GM18520 (cell line): ENCODE measurements at regions not wholly inside any gene's neighbourhood (a gene's known extent, or its start where the extent isn't known, plus 50 kb on each side); places are given as distances from the start of the nearest gene placed in this dataset.

ENCODE experiments used
- ATAC-seq: cut with Tn5 transposase; IDR thresholded peaks from one replicate; pipeline ENCODE4 v1.9.1; 2021; ENCODE audit not compliant: unreplicated experiment

DNA sequence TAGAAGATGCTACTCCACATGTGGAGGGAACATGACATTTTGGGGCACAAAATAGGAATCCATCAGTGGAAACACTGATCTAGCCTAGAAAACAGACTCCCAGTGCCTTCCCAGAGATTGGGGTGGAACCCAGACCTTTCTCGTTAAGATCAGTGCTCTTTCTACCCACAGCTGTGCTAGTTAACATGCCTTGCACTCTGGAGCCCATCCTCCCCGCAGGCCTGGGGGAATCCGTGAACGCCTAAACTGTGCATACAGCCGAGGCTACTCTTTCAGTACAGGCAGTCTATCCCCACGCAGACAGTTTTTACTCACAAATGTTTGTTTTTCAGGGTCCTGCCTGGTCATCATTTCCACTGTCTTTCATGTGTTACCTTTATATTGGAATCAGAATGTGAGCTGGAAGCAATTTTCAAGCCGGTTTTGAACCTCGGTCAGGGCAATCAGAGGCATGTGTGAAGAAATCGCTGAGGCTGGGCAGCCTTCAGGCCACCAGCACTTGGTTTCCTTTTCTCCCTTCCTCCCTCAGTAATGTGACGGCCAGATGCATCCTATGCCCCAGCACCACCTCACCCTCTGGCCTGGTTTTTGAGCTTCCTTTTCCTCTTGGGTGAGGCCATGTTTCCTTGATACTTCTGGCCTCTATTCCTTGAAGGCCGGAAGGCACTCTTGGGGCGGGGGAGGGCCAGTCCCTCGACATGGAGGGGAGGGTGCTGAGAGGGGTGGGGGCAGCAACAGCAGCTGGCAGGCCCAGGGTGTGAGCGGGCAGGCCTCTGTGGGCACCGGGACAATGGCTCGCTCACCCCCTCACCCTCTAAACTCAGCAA, 123.6 kb upstream of the GALNT15 start:
- ATAC-seq: no peak

DNA sequence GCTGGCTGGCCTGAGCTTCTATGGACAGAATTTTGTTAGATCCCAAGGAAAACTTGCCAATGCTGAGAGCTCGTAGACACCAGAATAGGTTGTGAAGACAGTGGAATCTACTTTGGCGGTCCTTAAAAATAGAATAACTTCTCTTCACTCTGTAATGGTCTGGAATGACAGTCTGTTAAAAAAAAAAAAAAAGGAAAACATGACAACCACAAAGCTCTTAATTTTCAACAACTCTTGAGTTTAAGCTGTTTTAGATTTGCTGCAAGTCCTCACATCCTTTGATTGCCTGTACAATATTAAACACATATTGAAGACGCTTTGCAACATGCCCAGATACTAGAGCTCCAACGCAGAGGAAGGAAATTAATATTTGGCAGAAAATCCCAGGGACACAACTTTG, 122.8 kb upstream of the GALNT15 start:
- no peak for ATAC-seq

DNA sequence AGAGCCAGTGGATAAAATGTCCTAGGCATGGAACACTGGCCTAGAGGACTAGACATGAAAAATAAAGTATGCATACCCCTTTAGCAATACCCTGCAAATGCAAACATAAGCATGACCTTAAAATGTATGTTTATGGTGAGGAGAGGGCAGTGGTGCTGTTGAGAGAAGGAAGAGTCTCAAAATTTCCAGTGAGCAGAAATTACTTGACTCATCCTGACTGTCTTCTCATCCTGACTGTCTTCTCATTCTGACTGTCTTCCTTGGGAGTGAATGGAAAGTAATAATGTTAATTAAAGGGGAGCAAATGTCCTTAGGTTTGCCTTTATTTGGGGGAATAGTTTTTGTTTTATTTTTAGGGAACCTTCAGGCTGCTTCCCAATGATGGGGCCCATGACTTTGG, 121.5 kb upstream of the GALNT15 start:
- ATAC-seq: no peak

DNA sequence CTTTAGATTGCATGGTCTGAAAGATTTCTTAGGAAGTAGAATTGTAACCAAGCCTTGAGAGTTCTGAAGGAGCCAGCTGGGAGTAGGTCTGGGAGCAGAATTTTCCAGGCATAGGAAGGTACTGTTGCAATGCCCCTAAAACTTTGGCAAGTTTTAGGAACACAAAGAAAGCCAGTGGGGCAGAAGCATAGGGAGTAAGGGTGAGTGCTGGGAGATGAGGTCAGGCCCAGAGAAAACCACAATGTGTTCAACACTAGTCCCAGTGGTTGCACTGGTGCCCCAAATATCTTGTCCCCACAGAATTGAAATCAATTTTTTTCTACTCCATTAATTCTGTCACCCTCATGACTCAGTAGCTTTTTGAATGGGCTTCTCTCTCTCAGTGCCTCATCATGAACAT, 120.7 kb upstream of the GALNT15 start:
- ATAC-seq: no peak

DNA sequence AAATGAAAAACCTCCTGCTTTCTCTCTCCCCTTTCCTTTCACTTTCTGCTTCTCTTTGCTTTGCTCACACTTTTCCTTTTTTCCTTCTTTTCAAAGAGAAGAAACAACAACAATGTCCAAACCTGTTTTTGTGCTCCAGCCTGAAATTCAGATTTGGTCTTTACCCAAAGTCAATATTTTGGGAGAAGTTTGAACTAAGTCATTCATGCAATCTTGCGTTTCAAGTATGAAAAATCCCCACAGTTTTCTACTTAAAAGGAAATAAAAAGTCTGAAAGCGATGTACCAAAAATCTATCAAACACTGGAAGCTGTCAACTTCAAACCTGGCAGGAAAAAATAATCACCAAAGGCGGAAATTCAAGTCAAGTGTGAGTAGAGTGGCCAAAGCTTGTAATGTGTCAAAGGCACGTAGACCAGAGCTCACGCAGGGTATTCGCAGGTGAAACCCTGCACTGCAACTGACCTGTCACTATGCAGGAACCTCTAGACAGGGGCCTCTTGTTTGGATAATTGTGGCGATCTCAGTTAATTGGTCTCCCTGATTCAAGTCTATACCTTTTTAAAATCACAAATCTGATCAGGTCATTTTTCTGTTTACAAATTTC, 118.8 kb upstream of the GALNT15 start:
- no peak for ATAC-seq

DNA sequence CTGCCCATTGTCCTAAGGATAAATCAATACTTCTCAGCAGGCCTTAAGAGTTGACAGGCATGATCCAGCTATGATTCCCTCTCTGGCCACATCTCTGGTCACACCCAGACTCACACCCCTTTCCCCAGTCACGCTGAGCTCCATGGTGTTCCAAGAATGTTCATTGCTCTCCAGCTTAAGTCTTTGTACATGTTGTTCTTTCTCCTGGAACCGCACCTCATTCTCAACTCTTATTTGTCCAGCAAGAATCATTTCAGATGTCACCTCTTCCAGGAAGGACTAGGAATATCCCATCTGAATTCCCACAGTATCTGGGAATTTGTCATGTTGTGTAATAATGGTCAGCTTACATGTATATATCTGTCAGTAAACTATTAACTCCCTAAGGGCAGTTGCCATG, 118.3 kb upstream of the GALNT15 start:
- ATAC-seq: no peak

DNA sequence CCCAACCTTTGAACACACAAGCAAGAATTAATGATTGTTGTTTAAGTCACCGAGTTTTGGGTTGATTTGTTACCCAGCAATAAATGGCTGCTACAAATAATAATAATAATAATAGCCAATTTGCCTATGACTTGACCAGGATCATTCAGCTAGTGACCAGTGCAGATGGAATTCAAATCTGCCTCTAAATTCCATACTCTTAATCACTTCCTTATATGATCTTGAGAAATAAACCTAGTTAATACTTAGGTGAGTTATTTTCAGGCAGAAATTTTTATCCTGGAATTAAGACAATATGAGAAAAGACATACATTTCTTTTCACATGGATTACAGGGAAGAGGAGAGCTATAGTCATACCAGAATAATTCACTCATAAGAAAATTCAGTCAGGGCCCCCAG, 116.0 kb upstream of the GALNT15 start:
- no peak for ATAC-seq

DNA sequence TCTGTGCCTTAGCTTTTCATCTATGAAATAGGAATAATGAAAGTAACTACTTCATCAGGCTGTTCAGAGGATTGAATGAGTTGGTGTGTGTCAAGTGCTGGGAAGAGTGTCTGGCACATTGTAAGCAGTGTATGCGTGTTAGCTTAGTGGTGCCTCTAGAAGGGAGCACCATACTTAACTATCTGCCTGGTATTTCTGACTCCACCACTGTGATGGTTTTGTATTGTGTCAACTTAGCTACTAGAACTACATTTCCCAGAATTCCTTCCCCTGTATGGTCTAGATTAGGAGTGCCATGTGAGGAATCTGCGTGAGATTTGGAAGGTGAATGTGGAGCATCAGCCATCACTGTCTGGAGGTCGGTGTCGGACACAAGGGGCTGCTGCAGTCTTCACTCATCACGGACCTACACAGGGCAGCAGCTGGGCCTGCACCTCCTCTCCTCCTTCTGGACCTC, 115.4 kb upstream of the GALNT15 start:
- no peak for ATAC-seq

DNA sequence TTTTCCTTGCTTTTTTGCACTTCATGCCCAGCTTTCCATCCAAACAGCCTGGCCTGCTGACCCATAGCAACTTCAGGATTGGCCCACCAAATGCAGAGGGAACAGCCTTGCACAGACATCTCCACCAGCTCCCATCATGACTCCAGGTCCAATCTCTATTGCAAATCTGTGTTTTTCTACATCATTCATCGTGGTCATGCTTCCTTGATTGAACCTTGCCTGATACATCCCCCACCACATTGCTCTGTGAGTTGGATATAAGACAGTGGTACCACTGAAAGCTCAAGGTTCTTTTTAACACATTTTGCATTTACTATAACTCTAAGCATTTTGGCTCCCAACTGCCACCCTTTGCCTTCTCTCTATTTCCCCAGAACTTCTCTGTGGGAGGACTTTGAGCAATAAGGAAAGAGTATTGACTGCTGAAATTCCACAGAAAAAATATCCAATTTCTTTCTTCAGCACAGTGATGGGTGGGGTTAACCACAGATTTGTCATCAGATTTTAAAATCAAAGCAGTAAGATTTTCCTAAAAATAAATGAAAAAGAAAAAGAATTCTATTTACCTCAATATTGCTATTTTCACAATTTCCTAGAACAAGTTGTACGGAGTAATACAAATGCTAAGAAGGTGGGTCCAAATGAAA, 114.6 kb upstream of the GALNT15 start:
- no peak for ATAC-seq

DNA sequence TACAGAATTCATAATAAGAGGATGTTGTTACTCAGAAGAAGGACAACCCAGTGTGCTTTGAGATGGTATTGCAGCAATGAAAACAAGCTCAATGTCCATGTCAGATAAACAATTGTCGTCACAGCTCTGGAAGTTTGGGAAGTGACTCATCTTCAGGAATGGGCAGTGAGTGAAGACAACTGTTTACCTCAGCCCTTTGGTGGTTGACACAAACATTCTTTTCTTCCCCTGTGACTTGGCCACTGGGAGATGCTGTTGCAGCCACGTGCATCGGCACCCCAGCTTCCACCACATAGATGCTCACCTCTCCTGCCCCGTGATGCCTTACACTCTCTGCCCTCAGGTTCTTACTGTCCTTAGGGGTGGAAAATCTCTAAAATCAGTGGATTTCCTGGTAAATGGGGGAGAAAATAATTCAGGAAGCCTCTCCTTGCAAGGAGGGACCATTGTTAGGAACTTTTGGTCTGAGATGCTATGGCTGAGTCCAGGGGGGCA, 114.1 kb upstream of the GALNT15 start:
- ATAC-seq: no peak

DNA sequence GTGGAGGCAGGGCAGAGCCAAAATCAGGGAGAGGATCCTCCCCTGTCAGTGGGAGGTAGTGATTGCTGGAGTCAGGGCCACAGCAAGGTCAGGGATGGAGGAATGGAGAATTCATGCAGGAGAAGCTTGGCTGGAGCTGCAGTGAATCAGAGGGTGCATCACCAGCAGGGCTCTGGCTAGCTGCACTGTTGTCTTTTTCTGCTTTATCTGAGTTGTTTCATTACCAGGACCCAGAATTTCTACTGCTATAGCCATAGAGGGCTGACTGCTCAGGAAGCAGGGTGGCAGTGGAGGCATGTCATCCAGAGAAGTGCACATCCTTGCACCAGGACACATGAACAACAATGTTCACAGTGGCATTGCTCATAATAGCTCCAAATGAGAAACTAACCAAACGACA, 113.5 kb upstream of the GALNT15 start:
- no peak for ATAC-seq

DNA sequence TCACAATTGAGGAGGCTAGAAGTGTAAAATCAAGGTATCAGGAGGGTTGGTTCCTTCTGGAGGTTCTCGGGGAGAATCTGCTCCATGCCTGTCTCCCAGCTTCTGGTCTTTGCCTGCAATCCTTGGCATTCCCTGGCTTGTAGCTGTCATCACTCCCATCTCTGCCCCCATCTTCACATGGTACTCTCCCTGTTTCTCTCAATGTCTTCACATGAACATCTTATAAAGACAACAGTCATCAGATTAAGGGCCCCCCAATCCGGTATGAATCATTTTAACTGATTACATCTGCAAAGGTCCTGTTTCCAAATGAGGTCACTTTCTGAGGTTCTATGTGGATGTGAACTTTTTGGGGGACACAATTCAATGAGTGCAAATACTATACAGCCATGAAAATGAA, 113.0 kb upstream of the GALNT15 start:
- ATAC-seq: no peak

DNA sequence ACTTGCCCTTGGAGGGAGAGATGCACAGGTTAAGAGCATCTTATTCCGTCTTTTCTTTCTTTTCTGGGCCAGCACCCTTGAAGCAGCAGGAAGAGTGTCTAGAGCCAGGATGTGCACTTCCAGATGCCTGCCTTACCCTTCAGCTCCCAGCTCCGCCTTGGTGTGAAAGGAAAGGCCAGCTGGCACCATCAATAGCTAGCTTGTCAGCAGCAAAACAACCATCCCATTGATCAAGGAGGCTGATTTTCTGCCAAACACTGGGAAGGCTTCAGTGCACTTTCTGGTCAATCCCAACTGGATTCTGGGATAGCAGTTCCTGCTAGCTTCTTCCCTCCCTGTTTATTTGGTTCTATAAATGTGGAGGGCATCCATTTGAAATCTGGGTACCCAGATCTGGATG, 110.9 kb upstream of the GALNT15 start:
- no peak for ATAC-seq

DNA sequence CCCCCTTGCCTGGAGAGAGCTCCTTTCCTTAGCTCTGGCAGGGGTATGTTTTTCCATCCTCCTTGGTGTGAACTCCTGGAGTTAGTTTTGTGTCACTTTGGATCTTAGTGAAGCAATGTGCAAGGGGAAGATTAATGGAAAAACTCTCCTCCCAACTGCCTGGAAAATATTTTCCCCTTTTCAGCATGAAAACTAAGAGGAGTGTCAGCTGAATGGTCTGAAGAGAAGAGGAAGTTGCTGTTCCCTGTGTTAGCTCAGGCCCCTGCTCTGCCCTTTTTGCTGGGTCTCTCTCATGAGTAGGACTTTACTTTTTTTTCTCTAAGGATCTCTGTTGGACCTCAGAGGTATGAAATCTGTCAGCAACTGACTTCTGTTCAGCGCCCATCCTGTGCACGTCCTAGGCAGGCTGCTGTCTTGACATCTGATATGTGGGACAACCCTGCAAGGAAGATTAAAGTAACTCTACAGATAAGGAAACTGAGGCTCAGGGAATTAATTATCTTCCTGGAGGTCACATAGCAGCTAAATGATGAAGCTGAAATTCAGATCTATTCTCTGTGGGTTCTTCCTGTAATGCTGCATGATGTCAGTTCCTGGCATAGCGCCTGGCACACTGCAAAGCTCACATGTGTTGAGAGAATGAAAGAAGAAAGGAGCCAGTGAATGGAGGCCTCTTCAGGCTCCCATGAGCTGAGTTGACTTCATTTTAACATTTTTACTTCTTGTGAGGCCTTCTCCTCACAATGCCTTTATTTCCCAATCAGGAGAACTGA, 109.7 kb upstream of the GALNT15 start:
- no peak for ATAC-seq

DNA sequence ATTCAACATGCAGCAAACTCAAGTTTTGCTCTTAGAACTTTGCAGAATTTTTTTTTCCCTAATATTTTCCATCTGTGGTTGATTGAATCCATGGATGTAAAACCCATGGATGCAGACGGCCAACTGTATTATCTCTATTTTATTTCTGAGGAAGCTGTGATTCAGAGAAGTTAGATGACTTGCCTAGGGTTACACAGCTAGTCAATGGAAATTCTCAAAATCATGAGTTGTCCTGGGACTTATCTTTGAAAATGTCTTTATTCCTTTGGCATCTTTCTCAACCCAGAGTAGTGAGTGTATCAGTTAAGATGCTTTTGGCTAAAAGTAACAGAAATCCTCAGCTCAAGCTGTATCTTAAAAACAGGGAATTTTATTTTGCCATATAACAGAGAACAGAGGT, 107.9 kb upstream of the GALNT15 start:
- ATAC-seq: no peak

DNA sequence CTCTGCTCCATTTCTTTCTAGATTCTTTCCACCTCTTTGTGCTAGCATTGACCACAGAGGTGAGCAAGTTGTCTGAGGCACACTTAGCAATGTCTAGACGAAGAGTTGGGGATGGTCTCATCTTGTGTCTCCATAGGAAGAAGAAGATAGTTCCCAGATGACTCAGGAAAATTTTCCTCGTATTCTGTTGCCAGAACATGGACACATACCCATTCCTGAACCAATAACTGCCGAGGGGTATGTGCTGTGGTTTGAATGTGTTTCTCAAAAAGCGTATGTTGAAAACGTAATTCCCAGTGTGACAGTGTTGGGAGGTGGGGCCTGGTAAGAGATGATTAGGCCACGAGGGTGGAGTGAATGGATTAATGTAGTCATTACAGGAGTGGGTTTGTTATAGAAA, 107.5 kb upstream of the GALNT15 start:
- no peak for ATAC-seq

DNA sequence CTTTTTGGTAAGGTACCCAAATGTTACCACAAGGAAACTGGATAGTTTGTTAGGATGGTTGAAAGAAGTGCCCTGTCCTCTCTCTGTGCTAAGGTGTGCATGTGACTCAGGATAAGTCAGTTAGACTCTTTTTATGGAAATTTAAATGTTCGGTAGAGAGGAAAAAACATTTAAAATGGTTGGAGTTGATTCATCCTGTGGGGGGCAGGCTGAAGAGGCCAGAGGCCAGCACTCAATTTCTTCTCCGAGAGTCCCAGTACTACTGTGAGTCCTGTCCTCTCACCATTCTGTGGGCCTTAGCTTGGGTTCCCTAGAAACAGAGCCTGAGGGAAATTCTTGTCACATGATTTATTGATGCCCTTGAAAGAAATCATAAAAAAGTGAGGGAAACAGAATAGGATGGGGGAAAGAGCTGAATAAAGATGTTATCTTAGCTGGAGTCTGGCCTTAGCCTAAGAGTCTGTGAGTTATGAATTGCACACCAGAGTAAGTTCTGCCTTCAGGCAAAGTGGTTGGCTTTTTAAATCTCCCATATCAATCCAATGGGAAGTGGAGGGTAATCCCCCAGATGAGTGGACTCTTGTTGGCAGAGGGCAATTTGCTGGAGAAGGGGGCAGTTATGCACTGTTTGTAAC, 106.5 kb upstream of the GALNT15 start:
- no peak for ATAC-seq

DNA sequence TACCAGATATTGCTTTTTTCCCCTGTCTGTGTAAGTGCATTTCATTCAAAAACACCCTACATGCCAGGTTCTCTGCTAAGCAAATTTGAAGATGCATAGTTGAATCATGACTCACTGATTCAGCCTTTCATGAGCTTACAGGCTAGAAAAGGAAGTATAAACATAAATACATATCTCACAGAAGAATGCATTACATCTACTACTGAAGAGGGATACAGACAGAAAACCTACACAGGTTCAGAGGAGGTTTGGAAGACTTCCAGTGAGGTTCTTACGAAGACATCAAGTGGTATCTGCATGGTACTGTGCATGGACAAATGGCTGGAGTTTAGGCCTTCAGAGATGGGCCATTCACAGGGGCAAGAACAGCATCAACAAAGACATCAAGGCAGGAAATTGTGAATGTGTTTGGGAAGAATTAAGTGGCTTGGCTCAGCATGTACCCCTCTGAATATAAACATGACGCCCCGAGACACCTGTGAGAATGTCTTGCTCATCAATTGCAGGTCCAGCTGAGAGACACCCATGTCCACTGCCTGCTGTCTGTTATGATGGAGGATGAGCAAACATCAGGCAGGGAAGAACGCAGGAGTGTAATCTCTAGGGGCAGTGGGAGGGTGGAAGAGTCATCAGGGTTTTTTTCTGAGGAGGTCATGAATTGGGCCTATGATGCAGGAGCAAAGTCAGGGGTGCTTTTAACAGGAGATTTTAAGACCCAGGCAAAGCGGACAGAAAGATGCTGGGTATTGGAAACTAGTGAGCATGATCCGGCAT, 105.1 kb upstream of the GALNT15 start:
- ATAC-seq: no peak

DNA sequence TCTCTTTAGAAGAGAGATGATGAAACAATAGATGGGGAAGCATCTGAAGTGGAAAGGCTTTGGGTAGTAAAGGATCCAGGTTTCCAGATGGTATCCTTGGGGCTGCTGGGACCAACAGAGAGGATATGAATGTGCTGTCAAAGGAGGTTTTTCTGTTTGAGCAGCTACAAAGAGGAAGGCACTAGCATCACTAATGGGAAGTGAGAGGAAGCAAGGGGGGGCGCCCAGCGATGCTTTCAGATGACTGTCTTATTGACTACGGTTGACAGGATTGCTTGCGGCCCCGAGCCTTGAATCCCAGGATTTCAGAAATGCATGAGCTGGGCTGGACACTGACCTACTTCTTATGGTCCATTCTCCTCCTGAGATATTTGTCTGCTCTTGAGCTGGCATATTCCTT, 103.8 kb upstream of the GALNT15 start:
- no peak for ATAC-seq

DNA sequence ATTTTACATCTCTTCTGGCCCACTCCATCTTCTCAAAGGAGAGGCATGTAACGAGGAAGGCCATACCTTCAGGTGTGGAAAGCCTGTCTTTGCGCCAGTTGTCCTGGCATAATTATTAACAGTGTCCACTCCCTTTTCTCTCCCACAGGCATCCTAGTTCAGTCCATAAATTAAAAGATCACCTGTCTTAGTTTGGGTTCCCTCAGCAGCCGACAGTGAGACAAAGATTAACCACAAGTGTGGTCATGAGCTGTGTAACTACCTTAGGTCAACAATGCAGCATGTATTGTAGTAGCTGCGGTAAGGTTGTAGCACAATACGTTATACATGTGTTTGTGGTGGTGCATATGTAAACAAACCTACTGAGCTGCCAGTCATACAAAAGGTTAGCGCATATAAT, 103.3 kb upstream of the GALNT15 start:
- ATAC-seq: no peak
